Transverse colon (tissue), 4 donors: ENCODE measurements at regions not wholly inside any gene's neighbourhood (a gene's known extent, or its start where the extent isn't known, plus 50 kb on each side); places are given as distances from the start of the nearest gene placed in this dataset.
"Not testable (repeated sequence)": the region's sequence is repeated elsewhere in the genome, so short reads cannot be mapped to it uniquely, and the experiment has no call there.

ENCODE experiments used
- DNase-seq: peaks from one replicate; pipeline ENCODE4 v3.0.0-alpha.2; 2019
- H3K27ac ChIP-seq, 4 donors: fragments of 200-600 bp; sonication (generic); 2 replicates each; pipeline ENCODE4 v1.5.1; 2016 to 2018; ENCODE audit warnings: inconsistent platforms in 4 of 4
- H3K27me3 ChIP-seq: fragments of 200-600 bp; sonication (generic); 2 replicates; pipeline ENCODE4 v1.5.1; 2017; ENCODE audit warnings: inconsistent platforms
- H3K36me3 ChIP-seq, 4 donors: fragments of 200-600 bp; sonication (generic); 2 replicates each; pipeline ENCODE4 v1.5.1; 2017 to 2019; ENCODE audit warnings: inconsistent platforms in 4 of 4
- H3K4me1 ChIP-seq, 4 donors: fragments of 200-600 bp; sonication (generic); 2 replicates each; pipeline ENCODE4 v1.5.1; 2017 to 2020; ENCODE audit warnings: inconsistent platforms in 4 of 4
- H3K4me3 ChIP-seq, 4 donors: fragments of 200-600 bp; sonication (generic); 1 replicate in 1 of 4; 2 replicates in 3 of 4; pipeline versions ENCODE4 v1.5.1 to v1.6.1; 2017 to 2019; ENCODE audit warnings: inconsistent platforms in 4 of 4
- H3K9me3 ChIP-seq, 2 donors: fragments of 200-600 bp; sonication (generic); 2 replicates each; pipeline ENCODE4 v1.5.1; 2017 to 2019; ENCODE audit warnings: inconsistent platforms in 2 of 2
- CTCF ChIP-seq, 5 experiments: fragments of 200-600 bp in 3 of 5; fragments of 450-650 bp in 2 of 5; sonication (generic) in 3 of 5; IDR thresholded peaks; 1 replicate in 2 of 5; 2 replicates in 3 of 5; pipeline ENCODE4 v1.5.1; 2016 to 2017; ENCODE audit warnings: antibody characterized with exemption in 5 of 5, inconsistent platforms in 3 of 5, mild to moderate bottlenecking in 2 of 5, moderate library complexity in 1 of 5
- EP300 ChIP-seq: sonication (generic); formaldehyde crosslinking; IDR thresholded peaks from one replicate; pipeline ENCODE4 v1.6.1; 2017; ENCODE audit warnings: antibody characterized with exemption, low read depth
- POLR2A ChIP-seq: fragments of 450-650 bp; IDR thresholded peaks from one replicate; pipeline ENCODE4 v1.6.1; 2016; ENCODE audit warnings: antibody characterized with exemption, mild to moderate bottlenecking, moderate library complexity
- POLR2AphosphoS5 ChIP-seq, 3 donors: sonication (generic); formaldehyde crosslinking; IDR thresholded peaks; one replicate each; pipeline ENCODE4 v1.6.1; 2016; ENCODE audit warnings: antibody characterized with exemption in 3 of 3
- WGBS, 2 donors: methylation state at CpG; one replicate each; pipeline ENCODE4 v1.1.5; 2018; ENCODE audit warnings: low coverage in 1 of 2; 5-methylcytosine and 5-hydroxymethylcytosine counted together
- in situ Hi-C, 4 donors: fragments of 200-750 bp; cut with MboI; loops; one replicate each; pipeline versions ENCODE4 v1.15.0 to v1.15.1; 2017; ENCODE audit warnings: low sequenced_read_pairs in 3 of 4, low pct_ligation_motif_present in 1 of 4, low pct_unique_long_range_greater_than_20kb in 1 of 4
- intact Hi-C: fragments of 100-400 bp; cut with DNase I; formaldehyde crosslinking; loops from one replicate; pipeline ENCODE4 v1.15.1; 2023; ENCODE audit warnings: low total_unique reads

- Histone ChIP-seq H3K36me3 (no peaks in the 10 kb centered on the region), H3K27me3 (no peaks in the 10 kb centered on the region), H3K4me3 (no peak overlapping the region), H3K27ac (no peak overlapping the region), H3K9me3 (no peaks in the 10 kb centered on the region), H3K4me1 (no peaks in the 10 kb centered on the region)
- no peak for TF ChIP-seq CTCF (IDR thresholded peaks at IDR 0.05)
- TF ChIP-seq POLR2A: no peak
- no peak for TF ChIP-seq POLR2AphosphoS5 (IDR thresholded peaks at IDR 0.05)
- TF ChIP-seq EP300: no peak
- intact Hi-C loops: no loop called here
- DNase-seq: no peak
- 70 to 76% methylated on average over 2 to 4 of the region's 4 CpGs for WGBS, 2 donors
- in situ Hi-C loops: no loop called here
Observed at GRCh38 chr9:71269859-71270258, 148.4 kb upstream of the TRPM3 start.

- in situ Hi-C loops: no loop called here
- no peaks in the 10 kb centered on the region for H3K36me3 ChIP-seq
- no peaks in the 10 kb centered on the region for H3K4me1 ChIP-seq
- H3K27me3 ChIP-seq: no peaks in the 10 kb centered on the region
- no peak for DNase-seq
- H3K9me3 ChIP-seq: no peaks in the 10 kb centered on the region
- 62 to 71% methylated on average over 5 of the region's 5 CpGs for WGBS, 2 donors
- intact Hi-C loops: no loop called here
- H3K4me3 ChIP-seq: no peak overlapping the region
- no peak overlapping the region for H3K27ac ChIP-seq
- TF ChIP-seq POLR2AphosphoS5 (IDR thresholded peaks at IDR 0.05) (no peak), POLR2A (no peak), CTCF (IDR thresholded peaks at IDR 0.05) (no peak)
Observed at GRCh38 chr9:71268871-71269635, 147.6 kb upstream of the TRPM3 start.

GRCh38 chr9:71263451-71263850 is 142.0 kb upstream of the TRPM3 start:
- no peaks in the 10 kb centered on the region for H3K27me3 ChIP-seq
- no peaks in the 10 kb centered on the region for H3K36me3 ChIP-seq
- H3K4me1 ChIP-seq: no peaks in the 10 kb centered on the region
- DNase-seq: no peak
- no peak overlapping the region for H3K4me3 ChIP-seq
- H3K27ac ChIP-seq: no peak overlapping the region
- H3K9me3 ChIP-seq: no peaks in the 10 kb centered on the region
- no peak for TF ChIP-seq CTCF (IDR thresholded peaks at IDR 0.05)
- TF ChIP-seq POLR2A: no peak
- no peak for TF ChIP-seq EP300
- no peak for TF ChIP-seq POLR2AphosphoS5 (IDR thresholded peaks at IDR 0.05)
- intact Hi-C loops (no loop called here), in situ Hi-C loops (no loop called here)

GRCh38 chr9:71260419-71260818 is 139.0 kb upstream of the TRPM3 start:
- H3K27ac ChIP-seq, H3K4me3 ChIP-seq, H3K9me3 ChIP-seq, intact Hi-C loops, in situ Hi-C loops, H3K36me3 ChIP-seq, H3K4me1 ChIP-seq, DNase-seq, H3K27me3 ChIP-seq: not testable (repeated sequence)
- WGBS, 2 donors: 76 to 89% methylated on average over 2 of the region's 2 CpGs
